SK-N-SH (cell line): ENCODE measurements at regions not wholly inside any gene's neighbourhood (a gene's known extent, or its start where the extent isn't known, plus 50 kb on each side); places are given as distances from the start of the nearest gene placed in this dataset.

Experiments used
- CTCF ChIA-PET: fragments of 300-600, 350-600 bp; formaldehyde crosslinking; extraction: SDS; loops from one replicate; lab custom pipeline; 2021; lab: Yijun Ruan, JAX
- POLR2A ChIA-PET: fragments of 350-600 bp; sonication (Branson Sonifier 250); formaldehyde crosslinking; extraction: SDS; loops from one replicate; lab custom pipeline; 2020; ENCODE audit warnings: antibody characterized with exemption, inconsistent platforms; lab: Yijun Ruan, JAX
- DNase-seq: peaks from one replicate; pipeline ENCODE4 v3.0.0; 2012
- H2AFZ ChIP-seq: fragments of 200-600 bp; sonication (generic); 2 replicates; pipeline ENCODE4 v1.8.1; 2016; ENCODE audit warnings: antibody characterized with exemption, mild to moderate bottlenecking, low read depth
- H3F3A ChIP-seq: fragments of 200-600 bp; sonication (generic); replicated peaks from 2 replicates; pipeline ENCODE3; 2016; ENCODE audit warnings: antibody characterized with exemption, mild to moderate bottlenecking; ENCODE audit not compliant: insufficient read depth
- H3K27ac ChIP-seq, 2 experiments: fragments of 200-500 bp in 1 of 2; fragments of 200-600 bp in 1 of 2; sonication (Bioruptor generic) in 1 of 2; sonication (generic), shearing (Covaris generic) in 1 of 2; 2 replicates each; pipeline versions ENCODE4 v1.5.1 to v1.6.1; 2014 to 2016; ENCODE audit warnings: low read depth in 2 of 2, inconsistent platforms in 1 of 2, low read length in 1 of 2, mild to moderate bottlenecking in 1 of 2, mixed read lengths in 1 of 2
- H3K27me3 ChIP-seq: fragments of 200-600 bp; sonication (generic), shearing (Covaris generic); 2 replicates; pipeline ENCODE4 v1.6.1; 2016; ENCODE audit warnings: mixed run types; ENCODE audit not compliant: insufficient read depth
- H3K36me3 ChIP-seq, 2 experiments: fragments of 200-500 bp in 1 of 2; fragments of 200-600 bp in 1 of 2; sonication (Bioruptor generic) in 1 of 2; sonication (generic) in 1 of 2; replicated peaks in 1 of 2; 2 replicates each; pipeline versions ENCODE3 to v1.5.1; 2014 to 2016; ENCODE audit warnings: low read length in 1 of 2, mild to moderate bottlenecking in 1 of 2; ENCODE audit not compliant: insufficient read depth in 2 of 2, control insufficient read depth in 1 of 2
- H3K4me1 ChIP-seq, 2 experiments: fragments of 200-500 bp in 1 of 2; fragments of 200-600 bp in 1 of 2; sonication (Bioruptor generic) in 1 of 2; sonication (generic), shearing (Covaris generic) in 1 of 2; 2 replicates each; pipeline versions ENCODE4 v1.5.1 to v1.6.1; 2014 to 2016; ENCODE audit warnings: low read depth in 1 of 2, low read length in 1 of 2, mixed run types in 1 of 2; ENCODE audit not compliant: insufficient read depth in 2 of 2, control insufficient read depth in 1 of 2
- H3K4me2 ChIP-seq: fragments of 200-600 bp; sonication (generic), shearing (Covaris generic); 2 replicates; pipeline ENCODE4 v1.6.1; 2017; ENCODE audit warnings: mixed run types
- H3K4me3 ChIP-seq, 2 experiments: fragments of 200-500 bp in 1 of 2; fragments of 200-600 bp in 1 of 2; sonication (Bioruptor generic) in 1 of 2; sonication (generic), shearing (Covaris generic) in 1 of 2; 2 replicates each; pipeline versions ENCODE4 v1.5.1 to v1.8.1; 2014 to 2016; ENCODE audit warnings: low read depth in 2 of 2, inconsistent platforms in 1 of 2, low read length in 1 of 2, mild to moderate bottlenecking in 1 of 2, mixed read lengths in 1 of 2, moderate library complexity in 1 of 2
- H3K79me2 ChIP-seq: fragments of 200-600 bp; sonication (generic); 2 replicates; pipeline ENCODE4 v1.8.1; 2017; ENCODE audit warnings: mild to moderate bottlenecking; ENCODE audit not compliant: insufficient read depth
- H3K9ac ChIP-seq: fragments of 200-600 bp; sonication (generic); 2 replicates; pipeline ENCODE4 v1.6.1; 2017; ENCODE audit warnings: mixed run types
- H3K9me2 ChIP-seq: fragments of 200-600 bp; sonication (generic); 2 replicates; pipeline ENCODE4 v1.6.1; 2017; ENCODE audit warnings: mixed run types
- H3K9me3 ChIP-seq: fragments of 200-600 bp; sonication (generic); 2 replicates; pipeline ENCODE4 v1.6.1; 2017; ENCODE audit warnings: mixed run types, mild to moderate bottlenecking, moderate library complexity
- H4K20me1 ChIP-seq: fragments of 200-600 bp; sonication (generic); 2 replicates; pipeline ENCODE4 v1.6.1; 2017; ENCODE audit warnings: mild to moderate bottlenecking, mixed run types; ENCODE audit not compliant: insufficient read depth
- CTCF ChIP-seq: fragments of 200-600 bp; sonication (generic); IDR thresholded peaks from 2 replicates; pipeline ENCODE4 v1.6.1; 2017; ENCODE audit warnings: antibody characterized with exemption, mild to moderate bottlenecking, moderate library complexity
- EP300 ChIP-seq, 2 experiments: IDR thresholded peaks; 2 replicates each; pipeline versions ENCODE4 v1.4.0 to v1.6.1; 2012; ENCODE audit warnings: borderline replicate concordance in 1 of 2, low read depth in 1 of 2, low read length in 1 of 2
- NFIC ChIP-seq: IDR thresholded peaks from 2 replicates; pipeline ENCODE4 v1.4.0; 2012; ENCODE audit warnings: borderline replicate concordance
- NRF1 ChIP-seq: IDR thresholded peaks from 2 replicates; pipeline ENCODE4 v1.6.1; 2012; ENCODE audit warnings: low read depth, mild to moderate bottlenecking, low read length
- RCOR1 ChIP-seq: fragments of 150-350 bp; IDR thresholded peaks from 2 replicates; pipeline ENCODE4 v1.6.1; 2017; ENCODE audit warnings: antibody characterized with exemption, low read length
- RFX5 ChIP-seq: IDR thresholded peaks from 2 replicates; pipeline ENCODE4 v1.6.1; 2012; ENCODE audit warnings: mild to moderate bottlenecking, improper control_type of control experiment, low read length
- RXRA ChIP-seq: IDR thresholded peaks from 2 replicates; pipeline ENCODE4 v1.4.0; 2012; ENCODE audit warnings: low read depth, mild to moderate bottlenecking, borderline replicate concordance
- TAF1 ChIP-seq: IDR thresholded peaks from 2 replicates; pipeline ENCODE4 v1.6.1; 2012; ENCODE audit warnings: low read depth, mild to moderate bottlenecking, low read length, moderate library complexity, borderline replicate concordance
- TCF12 ChIP-seq: IDR thresholded peaks from 2 replicates; pipeline ENCODE4 v1.4.0; 2012
- USF2 ChIP-seq: fragments of 150-350 bp; IDR thresholded peaks from 2 replicates; pipeline ENCODE4 v1.6.1; 2017; ENCODE audit warnings: antibody characterized with exemption, low read length, low read depth, borderline replicate concordance
- YY1 ChIP-seq: IDR thresholded peaks from 2 replicates; pipeline ENCODE4 v1.4.0; 2012; ENCODE audit warnings: low read depth, mild to moderate bottlenecking
- WGBS: methylation state at CpG from one replicate; pipeline ENCODE4 v1.1.6; 2017; ENCODE audit warnings: low lambda C conversion rate; 5-methylcytosine and 5-hydroxymethylcytosine counted together
- TF ChIP-seq, protein P1 (sequence below): IDR thresholded peaks from 2 replicates; pipeline ENCODE4 v1.4.0; 2012; ENCODE audit warnings: low read depth, borderline replicate concordance

- WGBS: 9% methylated on average over 3 of the region's 3 CpGs
- ChIA-PET CTCF (interaction anchor here (0.6 kb wide), 1 partner anchor 259 kb away, joined by 3 read pairs; no protein-coding TSS in a partner anchor), POLR2A (no interaction called here)
- Histone ChIP-seq H4K20me1 (no peaks in the 10 kb centered on the region), H3F3A (no peaks in the 10 kb centered on the region), H3K27me3 (no peaks in the 10 kb centered on the region), H3K9me2 (no peaks in the 10 kb centered on the region), H3K4me2 (no peak overlapping the region), H3K36me3 (no peaks in the 10 kb centered on the region), H3K4me1 (no peaks in the 10 kb centered on the region), H3K79me2 (no peaks in the 10 kb centered on the region), H3K27ac (no peak overlapping the region), H2AFZ (no peak overlapping the region), H3K9me3 (no peaks in the 10 kb centered on the region), H3K9ac (no peak overlapping the region), H3K4me3 (no peak overlapping the region)
- DNase-seq: no peak
- no peak for TF ChIP-seq TAF1
These were observed 1119.6 kb upstream of the FLRT2 start for GRCh38 chr14:84410344-84410743.

GRCh38 chr14:84420221-84420620, 1109.7 kb upstream of the FLRT2 start:
- Histone ChIP-seq H2AFZ (no peak overlapping the region), H3K79me2 (no peaks in the 10 kb centered on the region), H3K27ac (no peak overlapping the region), H3K9me3 (no peaks in the 10 kb centered on the region), H3K9ac (no peak overlapping the region), H3F3A (no peaks in the 10 kb centered on the region), H3K27me3 (no peaks in the 10 kb centered on the region), H4K20me1 (no peaks in the 10 kb centered on the region), H3K4me1 (no peaks in the 10 kb centered on the region), H3K4me2 (no peak overlapping the region), H3K9me2 (no peaks in the 10 kb centered on the region), H3K36me3 (no peaks in the 10 kb centered on the region), H3K4me3 (no peak overlapping the region)
- ChIA-PET CTCF (no interaction called here), POLR2A (no interaction called here)
- 9% methylated on average over 2 of the region's 2 CpGs for WGBS
- DNase-seq: no peak
- TF ChIP-seq CTCF: no peak
- no peak for TF ChIP-seq RFX5
- TF ChIP-seq NRF1: no peak
- TF ChIP-seq YY1: no peak
- TF ChIP-seq, protein P1, sequence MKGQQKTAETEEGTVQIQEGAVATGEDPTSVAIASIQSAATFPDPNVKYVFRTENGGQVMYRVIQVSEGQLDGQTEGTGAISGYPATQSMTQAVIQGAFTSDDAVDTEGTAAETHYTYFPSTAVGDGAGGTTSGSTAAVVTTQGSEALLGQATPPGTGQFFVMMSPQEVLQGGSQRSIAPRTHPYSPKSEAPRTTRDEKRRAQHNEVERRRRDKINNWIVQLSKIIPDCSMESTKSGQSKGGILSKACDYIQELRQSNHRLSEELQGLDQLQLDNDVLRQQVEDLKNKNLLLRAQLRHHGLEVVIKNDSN: no peak
- TF ChIP-seq EP300 (IDR thresholded peaks at IDR 0.05; ENCODE audit: borderline replicate concordance in 1 of 2, low read depth in 1 of 2, low read length in 1 of 2): no peak
- TF ChIP-seq TCF12: no peak
- TF ChIP-seq USF2: no peak
- no peak for TF ChIP-seq RCOR1
- TF ChIP-seq NFIC: no peak
- no peak for TF ChIP-seq TAF1
- TF ChIP-seq RXRA: no peak
